ENCODE measurements at regions not wholly inside any gene's neighbourhood (a gene's known extent, or its start where the extent isn't known, plus 50 kb on each side); places are given as distances from the start of the nearest gene placed in this dataset.

DNA sequence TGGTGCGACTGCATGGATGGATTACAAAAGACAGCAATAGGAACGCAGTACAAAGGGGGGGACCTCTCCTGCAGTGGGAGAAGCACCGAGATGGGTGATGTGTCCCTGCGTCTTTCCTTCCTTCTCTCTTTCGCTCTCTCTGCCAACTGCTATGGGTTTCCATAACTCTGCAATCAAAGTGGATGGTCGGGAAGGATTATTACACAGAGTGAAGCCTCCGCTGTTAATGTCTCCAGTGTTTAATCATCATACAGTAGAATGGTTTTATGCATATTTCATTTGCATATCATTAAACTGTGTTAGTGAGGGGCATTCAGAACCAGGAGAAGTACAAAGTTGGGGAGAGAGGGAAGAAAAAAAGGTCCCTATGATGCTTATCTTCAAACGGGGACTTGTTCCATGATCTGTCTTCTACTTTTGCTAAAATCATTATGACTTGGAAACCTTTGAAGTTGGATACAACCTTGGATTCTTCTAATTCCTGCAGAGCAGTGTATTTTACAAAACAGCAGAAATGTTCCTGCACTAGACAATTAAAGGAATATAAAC, 255.9 kb upstream of the PMFBP1 start:
- DNase-seq (ENCODE audit: low spot score), result no peak

DNA sequence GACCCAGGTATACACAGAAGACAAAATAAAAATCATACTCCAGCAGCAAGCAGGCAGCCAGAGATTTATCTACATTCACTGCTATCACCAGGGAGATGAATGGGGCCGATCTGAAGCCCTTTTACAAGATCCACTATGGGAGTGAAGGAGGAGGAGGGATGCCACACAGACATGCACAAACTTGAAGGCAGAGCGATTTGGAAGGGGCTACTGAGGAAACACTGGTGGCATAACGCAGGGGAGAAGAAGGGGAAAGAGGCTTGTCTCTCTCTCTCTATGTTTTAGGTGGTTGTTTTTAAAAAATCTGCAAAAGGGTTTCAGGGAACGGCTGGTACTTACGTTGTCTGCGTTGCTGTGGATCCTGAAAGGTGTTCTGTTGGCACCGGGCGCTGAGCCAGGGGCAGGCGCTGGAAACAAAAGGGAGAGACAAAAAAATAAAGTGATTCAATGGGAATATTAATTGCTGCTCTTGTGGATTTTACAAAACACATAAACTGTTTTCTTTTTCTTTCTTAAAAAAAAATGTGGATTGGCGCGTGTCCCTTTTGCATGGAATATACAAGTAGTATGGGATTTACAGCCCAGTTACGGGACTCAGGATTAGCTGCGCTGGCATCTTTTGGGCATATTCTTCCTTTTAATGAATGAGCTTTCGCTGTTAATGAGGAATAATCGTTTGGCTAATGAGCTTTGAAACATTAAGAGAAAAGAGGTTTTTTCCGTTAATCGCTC, 255.3 kb upstream of the PMFBP1 start:
- TF ChIP-seq, protein P1, sequence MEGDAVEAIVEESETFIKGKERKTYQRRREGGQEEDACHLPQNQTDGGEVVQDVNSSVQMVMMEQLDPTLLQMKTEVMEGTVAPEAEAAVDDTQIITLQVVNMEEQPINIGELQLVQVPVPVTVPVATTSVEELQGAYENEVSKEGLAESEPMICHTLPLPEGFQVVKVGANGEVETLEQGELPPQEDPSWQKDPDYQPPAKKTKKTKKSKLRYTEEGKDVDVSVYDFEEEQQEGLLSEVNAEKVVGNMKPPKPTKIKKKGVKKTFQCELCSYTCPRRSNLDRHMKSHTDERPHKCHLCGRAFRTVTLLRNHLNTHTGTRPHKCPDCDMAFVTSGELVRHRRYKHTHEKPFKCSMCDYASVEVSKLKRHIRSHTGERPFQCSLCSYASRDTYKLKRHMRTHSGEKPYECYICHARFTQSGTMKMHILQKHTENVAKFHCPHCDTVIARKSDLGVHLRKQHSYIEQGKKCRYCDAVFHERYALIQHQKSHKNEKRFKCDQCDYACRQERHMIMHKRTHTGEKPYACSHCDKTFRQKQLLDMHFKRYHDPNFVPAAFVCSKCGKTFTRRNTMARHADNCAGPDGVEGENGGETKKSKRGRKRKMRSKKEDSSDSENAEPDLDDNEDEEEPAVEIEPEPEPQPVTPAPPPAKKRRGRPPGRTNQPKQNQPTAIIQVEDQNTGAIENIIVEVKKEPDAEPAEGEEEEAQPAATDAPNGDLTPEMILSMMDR (IDR thresholded peaks at IDR 0.05; ENCODE audit: extremely low read depth, missing control alignments), result no peak
- no peak for DNase-seq (ENCODE audit: low spot score)

More for the DNA sequence above, 255.9 kb upstream of the PMFBP1 start:
- TF ChIP-seq, protein P1 (IDR thresholded peaks at IDR 0.05; ENCODE audit: extremely low read depth, missing control alignments), result no peak

DNA sequence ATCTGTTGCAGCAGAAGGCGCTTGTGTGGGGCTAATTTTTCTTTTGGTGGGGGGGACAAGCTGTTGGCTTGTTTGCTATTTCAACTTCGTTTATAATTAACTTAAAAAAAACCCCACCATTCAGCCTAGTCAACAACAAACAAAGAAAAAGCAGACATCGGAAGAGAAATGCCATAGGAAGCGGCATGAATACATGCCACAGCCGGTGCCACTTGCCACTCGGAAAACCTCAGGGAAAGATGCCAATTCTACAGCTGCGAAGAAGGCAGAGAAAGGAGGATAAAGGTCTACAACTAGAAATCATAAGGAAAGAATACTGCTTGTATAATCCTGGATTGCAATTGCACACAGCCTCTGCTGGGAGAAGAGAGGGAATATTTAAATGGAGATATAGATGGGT, 254.4 kb upstream of the PMFBP1 start:
- TF ChIP-seq, protein P1 (IDR thresholded peaks at IDR 0.05; ENCODE audit: extremely low read depth, missing control alignments), result no peak
- no peak for DNase-seq (ENCODE audit: low spot score)

GRCh38 chr16:72425571-72426341, 253.8 kb upstream of the PMFBP1 start:
- TF ChIP-seq, protein P1 (IDR thresholded peaks at IDR 0.05; ENCODE audit: extremely low read depth, missing control alignments), result no peak
- no peak for DNase-seq (ENCODE audit: low spot score)

- TF ChIP-seq, protein P1 (IDR thresholded peaks at IDR 0.05; ENCODE audit: extremely low read depth, missing control alignments), result no peak
- no peak for DNase-seq (ENCODE audit: low spot score)
These were observed 252.8 kb upstream of the PMFBP1 start for GRCh38 chr16:72424757-72425156.

DNA sequence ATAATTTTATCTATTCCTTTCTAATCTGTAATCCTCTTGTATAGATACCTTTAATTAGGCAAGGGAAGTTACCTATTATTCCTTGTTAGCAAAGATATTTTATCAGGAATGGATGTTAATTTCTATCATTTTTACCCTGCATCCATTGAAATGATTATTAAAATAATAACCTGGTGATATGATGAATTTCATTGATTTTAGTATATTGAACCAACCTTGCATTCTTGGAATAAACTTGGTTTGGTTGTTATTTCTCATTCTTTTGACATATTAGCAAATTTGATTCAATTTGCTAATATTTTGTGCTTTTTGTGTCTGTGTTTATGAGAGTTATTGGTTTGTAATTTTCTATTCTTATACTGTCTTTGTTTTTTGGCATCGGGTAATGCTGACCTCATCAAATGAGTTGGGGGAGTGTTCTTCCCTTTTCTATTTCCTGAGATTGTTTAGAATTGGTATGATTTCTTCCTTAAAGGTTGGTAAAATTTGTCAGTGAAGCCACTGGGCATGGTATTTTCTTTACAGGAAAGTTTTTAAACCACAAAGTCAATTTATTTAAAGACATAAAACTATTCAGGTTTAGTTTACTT, 250.4 kb upstream of the PMFBP1 start:
- DNase-seq (ENCODE audit: low spot score), result no peak
- TF ChIP-seq, protein P1 (IDR thresholded peaks at IDR 0.05; ENCODE audit: extremely low read depth, missing control alignments), result no peak

DNA sequence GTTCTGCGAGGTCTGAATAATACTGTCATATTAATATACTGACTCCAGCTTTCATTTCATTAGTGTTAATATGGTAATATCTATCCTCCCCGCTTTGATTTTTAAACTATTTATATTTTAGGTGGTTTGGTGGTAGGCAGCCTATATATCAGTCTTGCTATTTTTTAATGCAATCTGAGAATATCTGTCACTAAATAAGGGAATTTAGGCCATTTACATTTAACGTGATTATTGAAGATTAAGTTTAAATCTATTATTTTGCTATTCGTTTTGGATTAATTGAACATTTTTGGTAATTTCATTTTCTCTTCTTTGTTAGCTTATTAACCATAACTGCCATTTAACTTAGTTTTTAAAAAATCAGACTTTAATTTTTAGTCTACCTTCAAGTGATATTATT, 247.7 kb upstream of the PMFBP1 start:
- DNase-seq (ENCODE audit: low spot score), result no peak
- TF ChIP-seq, protein P1 (IDR thresholded peaks at IDR 0.05; ENCODE audit: extremely low read depth, missing control alignments), result no peak

All from GM20000 (cell line).